H9 (cell line): ENCODE measurements at regions not wholly inside any gene's neighbourhood (a gene's known extent, or its start where the extent isn't known, plus 50 kb on each side); places are given as distances from the start of the nearest gene placed in this dataset.

Source experiments
- DNase-seq: peaks from one replicate; pipeline ENCODE4 v3.0.0-alpha.2; 2017
- H2AFZ ChIP-seq: one replicate; pipeline ENCODE4 v1.6.1; 2013; ENCODE audit warnings: mild to moderate bottlenecking, low read length, control low read depth, moderate library complexity
- H2AK5ac ChIP-seq: 2 replicates; pipeline ENCODE4 v1.6.1; 2013; ENCODE audit warnings: low read length, control low read depth, mixed read lengths; ENCODE audit not compliant: insufficient read length
- H2BK120ac ChIP-seq: one replicate; pipeline ENCODE4 v1.6.1; 2013; ENCODE audit warnings: low read depth, mild to moderate bottlenecking, low read length, control low read depth, inconsistent platforms; ENCODE audit not compliant: poor library complexity, severe bottlenecking
- H2BK12ac ChIP-seq: 2 replicates; pipeline ENCODE4 v1.6.1; 2013; ENCODE audit warnings: low read length, control low read depth, mixed read lengths, low read depth; ENCODE audit not compliant: insufficient read length
- H2BK15ac ChIP-seq: 2 replicates; pipeline ENCODE4 v1.6.1; 2013; ENCODE audit warnings: low read depth, low read length, control low read depth
- H2BK20ac ChIP-seq: one replicate; pipeline ENCODE4 v1.6.1; 2013; ENCODE audit warnings: low read depth, mild to moderate bottlenecking, low read length, control low read depth, inconsistent platforms; ENCODE audit not compliant: poor library complexity, severe bottlenecking
- H2BK5ac ChIP-seq: 2 replicates; pipeline ENCODE4 v1.6.1; 2013; ENCODE audit warnings: low read length, control low read depth, mixed read lengths; ENCODE audit not compliant: insufficient read length
- H3K14ac ChIP-seq: 2 replicates; pipeline ENCODE4 v1.6.1; 2013; ENCODE audit warnings: low read length, control low read depth; ENCODE audit not compliant: insufficient read depth
- H3K18ac ChIP-seq: 2 replicates; pipeline ENCODE4 v1.6.1; 2013; ENCODE audit warnings: low read depth, mild to moderate bottlenecking, mixed read lengths, low read length, control low read depth; ENCODE audit not compliant: insufficient read length
- H3K23ac ChIP-seq: 2 replicates; pipeline ENCODE4 v1.6.1; 2013; ENCODE audit warnings: low read length, control low read depth, mixed read lengths, low read depth; ENCODE audit not compliant: insufficient read length
- H3K23me2 ChIP-seq: 2 replicates; pipeline ENCODE4 v1.6.1; 2013; ENCODE audit warnings: low read depth, mild to moderate bottlenecking, mixed read lengths, low read length, control low read depth; ENCODE audit not compliant: insufficient read length, poor library complexity, severe bottlenecking
- H3K27ac ChIP-seq: 2 replicates; pipeline ENCODE4 v1.5.1; 2013; ENCODE audit warnings: low read length, control low read depth, mixed read lengths, low read depth; ENCODE audit not compliant: insufficient read length
- H3K27me3 ChIP-seq: 2 replicates; pipeline ENCODE4 v1.6.1; 2013; ENCODE audit warnings: low read length, control low read depth, inconsistent platforms; ENCODE audit not compliant: insufficient read depth
- H3K4ac ChIP-seq: 2 replicates; pipeline ENCODE4 v1.6.1; 2013; ENCODE audit warnings: low read depth, mild to moderate bottlenecking, control low read depth, inconsistent platforms, low read length, moderate library complexity
- H3K4me1 ChIP-seq: 2 replicates; pipeline ENCODE4 v1.6.1; 2013; ENCODE audit warnings: low read length, control low read depth, inconsistent platforms; ENCODE audit not compliant: insufficient read depth
- H3K4me2 ChIP-seq: 2 replicates; pipeline ENCODE4 v1.6.1; 2013; ENCODE audit warnings: low read length, control low read depth, mixed read lengths; ENCODE audit not compliant: insufficient read length, insufficient read depth
- H3K56ac ChIP-seq: 2 replicates; pipeline ENCODE4 v1.6.1; 2013; ENCODE audit warnings: low read depth, mild to moderate bottlenecking, mixed read lengths, low read length, control low read depth; ENCODE audit not compliant: insufficient read length
- H3K79me1 ChIP-seq: 2 replicates; pipeline ENCODE4 v1.6.1; 2013; ENCODE audit warnings: low read depth, mild to moderate bottlenecking, moderate library complexity, low read length, control low read depth, inconsistent platforms; ENCODE audit not compliant: insufficient read depth, poor library complexity, severe bottlenecking
- H3K79me2 ChIP-seq: 2 replicates; pipeline ENCODE4 v1.6.1; 2013; ENCODE audit warnings: low read length, control low read depth, inconsistent platforms; ENCODE audit not compliant: insufficient read depth
- H3K9ac ChIP-seq: 2 replicates; pipeline ENCODE4 v1.6.1; 2013; ENCODE audit warnings: low read length, control low read depth, mixed read lengths; ENCODE audit not compliant: insufficient read length; ENCODE audit errors: extremely low read depth
- H3K9me3 ChIP-seq: one replicate; pipeline ENCODE4 v1.6.1; 2013; ENCODE audit warnings: low read depth, low read length, inconsistent platforms; ENCODE audit not compliant: control insufficient read depth
- H3T11ph ChIP-seq: one replicate; pipeline ENCODE4 v1.6.1; 2013; ENCODE audit warnings: mild to moderate bottlenecking, low read length, control low read depth, inconsistent platforms
- H4K20me1 ChIP-seq: one replicate; pipeline ENCODE4 v1.6.1; 2013; ENCODE audit not compliant: control insufficient read depth, insufficient read length, insufficient read depth
- H4K5ac ChIP-seq: 2 replicates; pipeline ENCODE4 v1.6.1; 2013; ENCODE audit warnings: low read depth, mild to moderate bottlenecking, mixed read lengths, low read length, control low read depth; ENCODE audit not compliant: insufficient read length
- H4K8ac ChIP-seq: replicated peaks from 2 replicates; pipeline ENCODE4 v1.6.1; 2013; ENCODE audit warnings: low read length, control low read depth, mixed read lengths, low read depth; ENCODE audit not compliant: insufficient read length
- H4K91ac ChIP-seq: 2 replicates; pipeline ENCODE4 v1.6.1; 2013; ENCODE audit warnings: low read depth, mild to moderate bottlenecking, moderate library complexity, mixed read lengths, low read length, control low read depth; ENCODE audit not compliant: insufficient read length
- H3K27ac Mint-ChIP-seq, 3 experiments: 2 replicates in 2 of 3; 3 replicates in 1 of 3; pipeline ENCODE4 v1.8.0; 2020 to 2021; ENCODE audit warnings: mixed read lengths in 3 of 3, mild to moderate bottlenecking in 1 of 3, moderate library complexity in 1 of 3
- H3K27me3 Mint-ChIP-seq: 2 replicates; pipeline ENCODE4 v1.8.0; 2021; ENCODE audit warnings: low read depth, mild to moderate bottlenecking, moderate library complexity, mixed read lengths
- H3K36me3 Mint-ChIP-seq, 3 experiments: 2 replicates in 2 of 3; 3 replicates in 1 of 3; pipeline ENCODE4 v1.8.0; 2020 to 2021; ENCODE audit warnings: low read depth in 3 of 3, mixed read lengths in 3 of 3; ENCODE audit not compliant: insufficient read depth in 1 of 3
- H3K4me1 Mint-ChIP-seq, 2 experiments: 2 replicates each; pipeline ENCODE4 v1.8.0; 2020; ENCODE audit warnings: mixed read lengths in 2 of 2
- H3K4me3 Mint-ChIP-seq, 2 experiments: 2 replicates in 1 of 2; 3 replicates in 1 of 2; pipeline ENCODE4 v1.8.0; 2020 to 2021; ENCODE audit warnings: mild to moderate bottlenecking in 2 of 2, mixed read lengths in 2 of 2, moderate library complexity in 1 of 2
- H3K9me3 Mint-ChIP-seq, 2 experiments: 2 replicates in 1 of 2; 3 replicates in 1 of 2; pipeline ENCODE4 v1.8.0; 2020; ENCODE audit warnings: mild to moderate bottlenecking in 2 of 2, mixed read lengths in 2 of 2, moderate library complexity in 1 of 2
- WGBS: extraction: QIAGEN DNeasy Blood & Tissue Kit; methylation state at CpG from one replicate; pipeline ENCODE4 v1.1.7; 2013; ENCODE audit warnings: missing lambda C conversion rate, low lambda C conversion rate, mixed read lengths; ENCODE audit not compliant: insufficient read length; ENCODE audit errors: extremely low coverage; 5-methylcytosine and 5-hydroxymethylcytosine counted together
- TF ChIP-seq, protein P1 (sequence below): fragments of 200-600 bp; sonication (generic); conservative IDR thresholded peaks from 3 replicates; pipeline ENCODE4 v1.8.0; 2021; ENCODE audit warnings: antibody characterized with exemption, mild to moderate bottlenecking

DNA sequence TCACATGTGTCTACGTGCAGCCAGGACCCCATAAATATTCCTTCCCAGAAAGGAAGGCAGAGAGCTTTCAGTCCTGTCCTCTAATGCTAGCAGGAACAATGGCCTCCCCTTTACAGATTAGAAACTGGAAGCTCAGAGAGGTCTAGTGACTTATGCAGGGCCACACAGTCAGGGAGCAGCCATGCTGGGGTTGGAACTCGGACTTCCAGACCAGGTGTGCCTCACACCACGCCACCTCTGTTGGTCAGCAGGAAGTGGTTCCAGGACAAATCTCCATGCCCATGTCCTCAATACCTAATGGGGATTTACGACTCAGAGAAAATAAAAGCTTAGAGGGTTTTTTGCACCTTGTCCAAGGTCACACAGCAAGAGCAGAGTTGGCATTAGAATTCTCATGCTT lies 378.9 kb downstream of the RPS24 start:
- Histone ChIP-seq H3K18ac (no peak overlapping the region), H3K23me2 (no peaks in the 10 kb centered on the region), H3K9ac (no peak overlapping the region), H3K4ac (no peak overlapping the region), H3K56ac (no peak overlapping the region), H4K5ac (no peak overlapping the region), H2BK5ac (no peak overlapping the region), H2AFZ (no peak overlapping the region), H4K20me1 (no peaks in the 10 kb centered on the region), H3K27ac (no peak overlapping the region), H2AK5ac (no peak overlapping the region), H4K91ac (no peak overlapping the region), H3K27me3 (no peaks in the 10 kb centered on the region), H3K4me2 (no peak overlapping the region), H3K4me1 (peaks cover 7% of the 10 kb centered on the region), H3K79me1 (no peaks in the 10 kb centered on the region), H2BK20ac (no peak overlapping the region), H2BK15ac (no peak overlapping the region), H3K79me2 (no peaks in the 10 kb centered on the region), H4K8ac (no peak overlapping the region), H3K23ac (no peak overlapping the region), H2BK12ac (no peak overlapping the region), H3K14ac (no peak overlapping the region), H2BK120ac (no peak overlapping the region), H3K9me3 (no peaks in the 10 kb centered on the region), H3T11ph (no peak overlapping the region)
- no peaks in the 10 kb centered on the region for H3K9me3 Mint-ChIP-seq
- no CpG with 5 or more reads among the region's 4 CpGs for WGBS
- DNase-seq = peak; percentile 14
- H3K36me3 Mint-ChIP-seq = no peaks in the 10 kb centered on the region
- no peak overlapping the region for H3K4me3 Mint-ChIP-seq
- H3K27ac Mint-ChIP-seq = no peak overlapping the region
- H3K27me3 Mint-ChIP-seq = peaks cover 9% of the 10 kb centered on the region
- H3K4me1 Mint-ChIP-seq = peaks cover 37 to 39% of the 10 kb centered on the region in 2 experiments
- TF ChIP-seq, protein P1, sequence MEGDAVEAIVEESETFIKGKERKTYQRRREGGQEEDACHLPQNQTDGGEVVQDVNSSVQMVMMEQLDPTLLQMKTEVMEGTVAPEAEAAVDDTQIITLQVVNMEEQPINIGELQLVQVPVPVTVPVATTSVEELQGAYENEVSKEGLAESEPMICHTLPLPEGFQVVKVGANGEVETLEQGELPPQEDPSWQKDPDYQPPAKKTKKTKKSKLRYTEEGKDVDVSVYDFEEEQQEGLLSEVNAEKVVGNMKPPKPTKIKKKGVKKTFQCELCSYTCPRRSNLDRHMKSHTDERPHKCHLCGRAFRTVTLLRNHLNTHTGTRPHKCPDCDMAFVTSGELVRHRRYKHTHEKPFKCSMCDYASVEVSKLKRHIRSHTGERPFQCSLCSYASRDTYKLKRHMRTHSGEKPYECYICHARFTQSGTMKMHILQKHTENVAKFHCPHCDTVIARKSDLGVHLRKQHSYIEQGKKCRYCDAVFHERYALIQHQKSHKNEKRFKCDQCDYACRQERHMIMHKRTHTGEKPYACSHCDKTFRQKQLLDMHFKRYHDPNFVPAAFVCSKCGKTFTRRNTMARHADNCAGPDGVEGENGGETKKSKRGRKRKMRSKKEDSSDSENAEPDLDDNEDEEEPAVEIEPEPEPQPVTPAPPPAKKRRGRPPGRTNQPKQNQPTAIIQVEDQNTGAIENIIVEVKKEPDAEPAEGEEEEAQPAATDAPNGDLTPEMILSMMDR = no peak
